SK-N-SH (cell line): ENCODE measurements at regions not wholly inside any gene's neighbourhood (a gene's known extent, or its start where the extent isn't known, plus 50 kb on each side); places are given as distances from the start of the nearest gene placed in this dataset.

Experiments used
- CTCF ChIA-PET: fragments of 300-600, 350-600 bp; formaldehyde crosslinking; extraction: SDS; loops from one replicate; lab custom pipeline; 2021; lab: Yijun Ruan, JAX
- POLR2A ChIA-PET: fragments of 350-600 bp; sonication (Branson Sonifier 250); formaldehyde crosslinking; extraction: SDS; loops from one replicate; lab custom pipeline; 2020; ENCODE audit warnings: antibody characterized with exemption, inconsistent platforms; lab: Yijun Ruan, JAX
- DNase-seq: peaks from one replicate; pipeline ENCODE4 v3.0.0; 2012
- H2AFZ ChIP-seq: fragments of 200-600 bp; sonication (generic); 2 replicates; pipeline ENCODE4 v1.8.1; 2016; ENCODE audit warnings: antibody characterized with exemption, mild to moderate bottlenecking, low read depth
- H3F3A ChIP-seq: fragments of 200-600 bp; sonication (generic); replicated peaks from 2 replicates; pipeline ENCODE3; 2016; ENCODE audit warnings: antibody characterized with exemption, mild to moderate bottlenecking; ENCODE audit not compliant: insufficient read depth
- H3K27ac ChIP-seq, 2 experiments: fragments of 200-500 bp in 1 of 2; fragments of 200-600 bp in 1 of 2; sonication (Bioruptor generic) in 1 of 2; sonication (generic), shearing (Covaris generic) in 1 of 2; 2 replicates each; pipeline versions ENCODE4 v1.5.1 to v1.6.1; 2014 to 2016; ENCODE audit warnings: low read depth in 2 of 2, inconsistent platforms in 1 of 2, low read length in 1 of 2, mild to moderate bottlenecking in 1 of 2, mixed read lengths in 1 of 2
- H3K27me3 ChIP-seq: fragments of 200-600 bp; sonication (generic), shearing (Covaris generic); 2 replicates; pipeline ENCODE4 v1.6.1; 2016; ENCODE audit warnings: mixed run types; ENCODE audit not compliant: insufficient read depth
- H3K36me3 ChIP-seq, 2 experiments: fragments of 200-500 bp in 1 of 2; fragments of 200-600 bp in 1 of 2; sonication (Bioruptor generic) in 1 of 2; sonication (generic) in 1 of 2; replicated peaks in 1 of 2; 2 replicates each; pipeline versions ENCODE3 to v1.5.1; 2014 to 2016; ENCODE audit warnings: low read length in 1 of 2, mild to moderate bottlenecking in 1 of 2; ENCODE audit not compliant: insufficient read depth in 2 of 2, control insufficient read depth in 1 of 2
- H3K4me1 ChIP-seq, 2 experiments: fragments of 200-500 bp in 1 of 2; fragments of 200-600 bp in 1 of 2; sonication (Bioruptor generic) in 1 of 2; sonication (generic), shearing (Covaris generic) in 1 of 2; 2 replicates each; pipeline versions ENCODE4 v1.5.1 to v1.6.1; 2014 to 2016; ENCODE audit warnings: low read depth in 1 of 2, low read length in 1 of 2, mixed run types in 1 of 2; ENCODE audit not compliant: insufficient read depth in 2 of 2, control insufficient read depth in 1 of 2
- H3K4me2 ChIP-seq: fragments of 200-600 bp; sonication (generic), shearing (Covaris generic); 2 replicates; pipeline ENCODE4 v1.6.1; 2017; ENCODE audit warnings: mixed run types
- H3K4me3 ChIP-seq, 2 experiments: fragments of 200-500 bp in 1 of 2; fragments of 200-600 bp in 1 of 2; sonication (Bioruptor generic) in 1 of 2; sonication (generic), shearing (Covaris generic) in 1 of 2; 2 replicates each; pipeline versions ENCODE4 v1.5.1 to v1.8.1; 2014 to 2016; ENCODE audit warnings: low read depth in 2 of 2, inconsistent platforms in 1 of 2, low read length in 1 of 2, mild to moderate bottlenecking in 1 of 2, mixed read lengths in 1 of 2, moderate library complexity in 1 of 2
- H3K79me2 ChIP-seq: fragments of 200-600 bp; sonication (generic); 2 replicates; pipeline ENCODE4 v1.8.1; 2017; ENCODE audit warnings: mild to moderate bottlenecking; ENCODE audit not compliant: insufficient read depth
- H3K9ac ChIP-seq: fragments of 200-600 bp; sonication (generic); 2 replicates; pipeline ENCODE4 v1.6.1; 2017; ENCODE audit warnings: mixed run types
- H3K9me2 ChIP-seq: fragments of 200-600 bp; sonication (generic); 2 replicates; pipeline ENCODE4 v1.6.1; 2017; ENCODE audit warnings: mixed run types
- H3K9me3 ChIP-seq: fragments of 200-600 bp; sonication (generic); 2 replicates; pipeline ENCODE4 v1.6.1; 2017; ENCODE audit warnings: mixed run types, mild to moderate bottlenecking, moderate library complexity
- H4K20me1 ChIP-seq: fragments of 200-600 bp; sonication (generic); 2 replicates; pipeline ENCODE4 v1.6.1; 2017; ENCODE audit warnings: mild to moderate bottlenecking, mixed run types; ENCODE audit not compliant: insufficient read depth
- CHD2 ChIP-seq: fragments of 150-350 bp; IDR thresholded peaks from 2 replicates; pipeline ENCODE4 v1.6.1; 2018; ENCODE audit warnings: low read length; ENCODE audit not compliant: partially characterized antibody
- EP300 ChIP-seq, 2 experiments: IDR thresholded peaks; 2 replicates each; pipeline versions ENCODE4 v1.4.0 to v1.6.1; 2012; ENCODE audit warnings: borderline replicate concordance in 1 of 2, low read depth in 1 of 2, low read length in 1 of 2
- FOXJ3 ChIP-seq: sonication (generic); formaldehyde crosslinking; IDR thresholded peaks from 2 replicates; pipeline ENCODE4 v1.5.1; 2020; ENCODE audit warnings: mild to moderate bottlenecking, missing genetic modification reagents
- FOXM1 ChIP-seq: IDR thresholded peaks from 2 replicates; pipeline ENCODE4 v1.4.0; 2012; ENCODE audit warnings: low read depth, mild to moderate bottlenecking
- GABPA ChIP-seq: IDR thresholded peaks from 2 replicates; pipeline ENCODE4 v1.4.0; 2012; ENCODE audit warnings: low read depth, mild to moderate bottlenecking
- IRF3 ChIP-seq: fragments of 150-350 bp; IDR thresholded peaks from 2 replicates; pipeline ENCODE4 v1.6.1; 2016; ENCODE audit warnings: mild to moderate bottlenecking, low read depth, low read length
- JUND ChIP-seq: IDR thresholded peaks from 2 replicates; pipeline ENCODE4 v1.4.0; 2012
- SIN3A ChIP-seq: IDR thresholded peaks from 2 replicates; pipeline ENCODE4 v1.6.1; 2012; ENCODE audit warnings: low read depth, mild to moderate bottlenecking, low read length, moderate library complexity, borderline replicate concordance
- USF1 ChIP-seq: IDR thresholded peaks from 2 replicates; pipeline ENCODE4 v1.4.0; 2012; ENCODE audit warnings: low read depth, borderline replicate concordance
- YY1 ChIP-seq: IDR thresholded peaks from 2 replicates; pipeline ENCODE4 v1.4.0; 2012; ENCODE audit warnings: low read depth, mild to moderate bottlenecking
- WGBS: methylation state at CpG from one replicate; pipeline ENCODE4 v1.1.6; 2017; ENCODE audit warnings: low lambda C conversion rate; 5-methylcytosine and 5-hydroxymethylcytosine counted together
- TF ChIP-seq, protein P1 (sequence below): IDR thresholded peaks from 2 replicates; pipeline ENCODE4 v1.6.1; 2012; ENCODE audit warnings: mild to moderate bottlenecking, low read depth, low read length, moderate library complexity
- TF ChIP-seq, protein P2 (sequence below): IDR thresholded peaks from 2 replicates; pipeline ENCODE4 v1.4.0; 2012; ENCODE audit warnings: low read depth, borderline replicate concordance

GRCh38 chr11:130712480-130712879, 203.8 kb downstream of the SNX19 start:
- H3K4me3 ChIP-seq = no peak overlapping the region
- H3K9me2 ChIP-seq = no peaks in the 10 kb centered on the region
- no peaks in the 10 kb centered on the region for H3K79me2 ChIP-seq
- no peak for DNase-seq
- no peaks in the 10 kb centered on the region for H3K27me3 ChIP-seq
- no peaks in the 10 kb centered on the region for H3K9me3 ChIP-seq
- H3K9ac ChIP-seq = no peak overlapping the region
- CTCF ChIA-PET = no interaction called here
- H3K36me3 ChIP-seq = no peaks in the 10 kb centered on the region
- H3K27ac ChIP-seq = no peak overlapping the region
- TF ChIP-seq FOXJ3 (no peak), IRF3 (no peak), USF1 (no peak)
- no peak overlapping the region for H2AFZ ChIP-seq
- H3K4me2 ChIP-seq = no peak overlapping the region
- no peaks in the 10 kb centered on the region for H4K20me1 ChIP-seq
- no peaks in the 10 kb centered on the region for H3F3A ChIP-seq
- H3K4me1 ChIP-seq = no peaks in the 10 kb centered on the region
- POLR2A ChIA-PET = no interaction called here

- no peak overlapping the region for H3K4me3 ChIP-seq
- no peaks in the 10 kb centered on the region for H3K36me3 ChIP-seq
- H3K9me2 ChIP-seq = no peaks in the 10 kb centered on the region
- 40% methylated on average over 4 of the region's 4 CpGs for WGBS
- no peaks in the 10 kb centered on the region for H3K79me2 ChIP-seq
- no peaks in the 10 kb centered on the region for H3F3A ChIP-seq
- H3K4me2 ChIP-seq = no peak overlapping the region
- H3K4me1 ChIP-seq = no peaks in the 10 kb centered on the region
- POLR2A ChIA-PET = no interaction called here
- H4K20me1 ChIP-seq = no peaks in the 10 kb centered on the region
- CTCF ChIA-PET = no interaction called here
- H3K27ac ChIP-seq = no peak overlapping the region
- H3K9me3 ChIP-seq = no peaks in the 10 kb centered on the region
- no peak for DNase-seq
- H3K27me3 ChIP-seq = no peaks in the 10 kb centered on the region
- TF ChIP-seq FOXM1 (no peak), GABPA (no peak), CHD2 (no peak), SIN3A (no peak), JUND (no peak), IRF3 (no peak), YY1 (no peak), EP300 (IDR thresholded peaks at IDR 0.05; ENCODE audit: borderline replicate concordance in 1 of 2, low read depth in 1 of 2, low read length in 1 of 2) (no peak)
- TF ChIP-seq, protein P1, sequence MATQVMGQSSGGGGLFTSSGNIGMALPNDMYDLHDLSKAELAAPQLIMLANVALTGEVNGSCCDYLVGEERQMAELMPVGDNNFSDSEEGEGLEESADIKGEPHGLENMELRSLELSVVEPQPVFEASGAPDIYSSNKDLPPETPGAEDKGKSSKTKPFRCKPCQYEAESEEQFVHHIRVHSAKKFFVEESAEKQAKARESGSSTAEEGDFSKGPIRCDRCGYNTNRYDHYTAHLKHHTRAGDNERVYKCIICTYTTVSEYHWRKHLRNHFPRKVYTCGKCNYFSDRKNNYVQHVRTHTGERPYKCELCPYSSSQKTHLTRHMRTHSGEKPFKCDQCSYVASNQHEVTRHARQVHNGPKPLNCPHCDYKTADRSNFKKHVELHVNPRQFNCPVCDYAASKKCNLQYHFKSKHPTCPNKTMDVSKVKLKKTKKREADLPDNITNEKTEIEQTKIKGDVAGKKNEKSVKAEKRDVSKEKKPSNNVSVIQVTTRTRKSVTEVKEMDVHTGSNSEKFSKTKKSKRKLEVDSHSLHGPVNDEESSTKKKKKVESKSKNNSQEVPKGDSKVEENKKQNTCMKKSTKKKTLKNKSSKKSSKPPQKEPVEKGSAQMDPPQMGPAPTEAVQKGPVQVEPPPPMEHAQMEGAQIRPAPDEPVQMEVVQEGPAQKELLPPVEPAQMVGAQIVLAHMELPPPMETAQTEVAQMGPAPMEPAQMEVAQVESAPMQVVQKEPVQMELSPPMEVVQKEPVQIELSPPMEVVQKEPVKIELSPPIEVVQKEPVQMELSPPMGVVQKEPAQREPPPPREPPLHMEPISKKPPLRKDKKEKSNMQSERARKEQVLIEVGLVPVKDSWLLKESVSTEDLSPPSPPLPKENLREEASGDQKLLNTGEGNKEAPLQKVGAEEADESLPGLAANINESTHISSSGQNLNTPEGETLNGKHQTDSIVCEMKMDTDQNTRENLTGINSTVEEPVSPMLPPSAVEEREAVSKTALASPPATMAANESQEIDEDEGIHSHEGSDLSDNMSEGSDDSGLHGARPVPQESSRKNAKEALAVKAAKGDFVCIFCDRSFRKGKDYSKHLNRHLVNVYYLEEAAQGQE = no peak
- TF ChIP-seq, protein P2, sequence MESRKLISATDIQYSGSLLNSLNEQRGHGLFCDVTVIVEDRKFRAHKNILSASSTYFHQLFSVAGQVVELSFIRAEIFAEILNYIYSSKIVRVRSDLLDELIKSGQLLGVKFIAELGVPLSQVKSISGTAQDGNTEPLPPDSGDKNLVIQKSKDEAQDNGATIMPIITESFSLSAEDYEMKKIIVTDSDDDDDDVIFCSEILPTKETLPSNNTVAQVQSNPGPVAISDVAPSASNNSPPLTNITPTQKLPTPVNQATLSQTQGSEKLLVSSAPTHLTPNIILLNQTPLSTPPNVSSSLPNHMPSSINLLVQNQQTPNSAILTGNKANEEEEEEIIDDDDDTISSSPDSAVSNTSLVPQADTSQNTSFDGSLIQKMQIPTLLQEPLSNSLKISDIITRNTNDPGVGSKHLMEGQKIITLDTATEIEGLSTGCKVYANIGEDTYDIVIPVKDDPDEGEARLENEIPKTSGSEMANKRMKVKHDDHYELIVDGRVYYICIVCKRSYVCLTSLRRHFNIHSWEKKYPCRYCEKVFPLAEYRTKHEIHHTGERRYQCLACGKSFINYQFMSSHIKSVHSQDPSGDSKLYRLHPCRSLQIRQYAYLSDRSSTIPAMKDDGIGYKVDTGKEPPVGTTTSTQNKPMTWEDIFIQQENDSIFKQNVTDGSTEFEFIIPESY = no peak
- H3K9ac ChIP-seq = no peak overlapping the region
- no peak overlapping the region for H2AFZ ChIP-seq
Measured at GRCh38 chr11:130715085-130715876, 201.0 kb downstream of the SNX19 start.
